T-helper 17 cell (primary cell): ENCODE measurements at regions not wholly inside any gene's neighbourhood (a gene's known extent, or its start where the extent isn't known, plus 50 kb on each side); places are given as distances from the start of the nearest gene placed in this dataset.

Experiments
- ATAC-seq: fragments of 150-1000 bp; cut with Tn5 transposase; 2 replicates; pipeline ENCODE4 v1.10.0; 2021; ENCODE audit warnings: mild to moderate bottlenecking, moderate library complexity
- DNase-seq, 3 donors: peaks; one replicate each; pipeline versions ENCODE4 v3.0.0 to v3.0.0-alpha.2; 2020 to 2021
- H3K9me3 ChIP-seq: one replicate; pipeline ENCODE4 v1.7.0; 2013; ENCODE audit warnings: low read length, mild to moderate bottlenecking; ENCODE audit not compliant: control insufficient read depth, poor library complexity, severe bottlenecking
- H3K27ac Mint-ChIP-seq: one replicate; pipeline ENCODE4 v1.8.0; 2022; ENCODE audit warnings: mild to moderate bottlenecking, moderate library complexity, mixed read lengths
- H3K27me3 Mint-ChIP-seq: one replicate; pipeline ENCODE4 v1.8.0; 2022; ENCODE audit warnings: mixed read lengths
- H3K36me3 Mint-ChIP-seq: one replicate; pipeline ENCODE4 v1.8.0; 2022; ENCODE audit warnings: low read depth, mixed read lengths
- H3K4me1 Mint-ChIP-seq: one replicate; pipeline ENCODE4 v1.8.0; 2022; ENCODE audit warnings: mild to moderate bottlenecking, mixed read lengths
- H3K4me3 Mint-ChIP-seq: one replicate; pipeline ENCODE4 v1.8.0; 2022; ENCODE audit warnings: mild to moderate bottlenecking, moderate library complexity, mixed read lengths

- H3K27ac Mint-ChIP-seq = no peak overlapping the region
- no peak for DNase-seq
- H3K9me3 ChIP-seq = peaks cover 3% of the 10 kb centered on the region
- ATAC-seq = no peak
- no peak overlapping the region for H3K4me3 Mint-ChIP-seq
- no peaks in the 10 kb centered on the region for H3K4me1 Mint-ChIP-seq
- no peaks in the 10 kb centered on the region for H3K27me3 Mint-ChIP-seq
- no peaks in the 10 kb centered on the region for H3K36me3 Mint-ChIP-seq
Observed at GRCh38 chr16:35195173-35195863, 1735.9 kb downstream of the TP53TG3F start.

DNA sequence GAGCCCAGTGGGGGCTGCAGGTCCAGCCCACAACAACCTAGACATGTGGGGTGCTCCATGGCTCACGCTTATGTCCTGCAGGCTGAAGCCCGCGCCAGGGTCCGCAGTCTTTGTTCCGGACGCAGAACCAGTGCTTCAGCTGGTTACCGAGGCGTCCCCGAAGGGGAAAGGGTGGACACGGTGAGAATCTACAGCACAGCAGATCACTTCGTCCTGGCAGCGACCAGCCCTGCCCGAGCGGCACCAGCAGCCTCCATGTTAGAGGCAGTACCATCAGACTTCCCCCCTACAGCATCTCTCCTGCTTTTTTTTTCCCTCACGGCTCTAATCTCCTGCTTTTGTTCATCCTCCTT lies 1736.4 kb downstream of the TP53TG3F start:
- peaks cover 3% of the 10 kb centered on the region for H3K9me3 ChIP-seq
- ATAC-seq = no peak
- DNase-seq = no peak
- no peak overlapping the region for H3K27ac Mint-ChIP-seq
- no peaks in the 10 kb centered on the region for H3K4me1 Mint-ChIP-seq
- H3K4me3 Mint-ChIP-seq = no peak overlapping the region
- H3K27me3 Mint-ChIP-seq = no peaks in the 10 kb centered on the region
- H3K36me3 Mint-ChIP-seq = no peaks in the 10 kb centered on the region

GRCh38 chr16:35196313-35196712 lies 1736.9 kb downstream of the TP53TG3F start:
- ATAC-seq = no peak
- Mint-ChIP-seq H3K27ac (no peak overlapping the region), H3K4me1 (no peaks in the 10 kb centered on the region), H3K36me3 (no peaks in the 10 kb centered on the region), H3K4me3 (no peak overlapping the region), H3K27me3 (no peaks in the 10 kb centered on the region)
- no peak for DNase-seq
- peaks cover 3% of the 10 kb centered on the region for H3K9me3 ChIP-seq

DNA sequence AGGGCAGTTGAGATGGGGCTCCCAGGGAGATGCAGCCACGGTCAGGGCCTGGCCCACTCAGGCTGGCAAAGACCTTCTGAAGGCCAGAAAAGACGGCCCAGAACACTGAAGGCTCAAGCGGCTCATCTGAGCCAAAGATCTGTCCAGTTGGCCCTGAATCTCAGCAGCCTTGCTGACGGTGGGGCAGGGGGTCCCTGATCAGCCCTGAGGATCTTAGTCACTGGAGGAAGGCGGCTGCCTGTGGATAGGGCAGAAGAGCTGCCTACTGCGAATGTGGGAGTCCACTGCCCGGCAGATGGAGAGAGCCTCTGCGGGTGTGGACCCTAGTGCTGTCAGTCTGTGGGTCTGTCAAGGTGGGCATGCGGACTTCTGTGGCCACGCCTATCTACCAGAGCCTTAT lies 1738.2 kb downstream of the TP53TG3F start:
- no peaks in the 10 kb centered on the region for H3K27me3 Mint-ChIP-seq
- no peak for ATAC-seq
- H3K4me3 Mint-ChIP-seq = no peak overlapping the region
- DNase-seq = no peak
- no peaks in the 10 kb centered on the region for H3K4me1 Mint-ChIP-seq
- no peak overlapping the region for H3K27ac Mint-ChIP-seq
- H3K9me3 ChIP-seq = peaks cover 3% of the 10 kb centered on the region
- H3K36me3 Mint-ChIP-seq = no peaks in the 10 kb centered on the region

GRCh38 chr16:35198223-35199199 lies 1739.1 kb downstream of the TP53TG3F start:
- no peaks in the 10 kb centered on the region for H3K4me1 Mint-ChIP-seq
- peaks cover 3% of the 10 kb centered on the region for H3K9me3 ChIP-seq
- H3K4me3 Mint-ChIP-seq = no peak overlapping the region
- ATAC-seq (no peak), DNase-seq (no peak)
- no peaks in the 10 kb centered on the region for H3K27me3 Mint-ChIP-seq
- H3K27ac Mint-ChIP-seq = no peak overlapping the region
- no peaks in the 10 kb centered on the region for H3K36me3 Mint-ChIP-seq

DNA sequence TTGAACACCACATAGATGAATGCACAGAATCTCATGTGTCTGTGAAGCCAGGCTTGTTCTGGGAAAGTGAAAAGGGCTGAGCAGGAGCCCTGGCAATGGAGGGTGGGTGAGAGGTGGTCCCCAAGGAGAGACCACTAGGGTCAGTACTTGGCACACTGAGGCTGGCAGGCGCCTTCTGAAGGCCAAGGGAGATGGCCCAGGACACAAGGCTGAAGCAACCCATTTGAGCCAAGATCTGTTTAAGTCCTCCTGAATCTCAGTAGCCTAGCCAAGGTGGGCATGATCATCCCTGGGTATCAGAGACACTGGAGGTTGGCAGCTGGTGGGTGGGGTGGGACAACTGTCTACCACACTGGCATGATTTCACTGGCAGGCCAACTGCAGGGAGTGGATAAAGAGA lies 1741.2 kb downstream of the TP53TG3F start:
- no peak overlapping the region for H3K27ac Mint-ChIP-seq
- H3K9me3 ChIP-seq = peaks cover 3% of the 10 kb centered on the region
- H3K4me1 Mint-ChIP-seq = no peaks in the 10 kb centered on the region
- no peak overlapping the region for H3K4me3 Mint-ChIP-seq
- ATAC-seq (no peak), DNase-seq (no peak)
- no peaks in the 10 kb centered on the region for H3K36me3 Mint-ChIP-seq
- H3K27me3 Mint-ChIP-seq = no peaks in the 10 kb centered on the region

DNA sequence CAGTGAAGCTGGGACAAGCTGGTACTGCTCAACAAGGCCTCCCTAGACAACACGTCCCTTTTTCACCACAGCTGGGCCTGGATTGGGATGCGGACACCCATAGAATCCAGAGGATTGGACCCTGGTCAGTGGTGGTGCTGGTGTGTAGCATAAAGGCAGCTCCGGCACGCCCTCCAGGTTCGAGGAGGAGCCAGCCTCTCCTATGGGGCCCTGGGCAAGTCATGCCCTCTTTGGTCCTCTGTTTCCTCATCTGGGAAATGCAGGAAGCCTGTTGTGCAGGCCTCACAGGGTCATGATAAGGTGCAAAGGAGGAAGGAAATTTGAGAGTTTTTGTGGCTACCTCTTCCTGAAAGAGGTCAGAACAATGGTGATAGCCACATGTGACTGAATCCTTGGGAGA lies 1741.7 kb downstream of the TP53TG3F start:
- Mint-ChIP-seq H3K4me1 (no peaks in the 10 kb centered on the region), H3K36me3 (no peaks in the 10 kb centered on the region), H3K27ac (no peak overlapping the region), H3K27me3 (no peaks in the 10 kb centered on the region), H3K4me3 (no peak overlapping the region)
- ATAC-seq (no peak), DNase-seq (no peak)
- peaks cover 3% of the 10 kb centered on the region for H3K9me3 ChIP-seq

GRCh38 chr16:35203636-35204035 lies 1744.2 kb downstream of the TP53TG3F start:
- H3K4me1 Mint-ChIP-seq = no peaks in the 10 kb centered on the region
- H3K9me3 ChIP-seq = no peaks in the 10 kb centered on the region
- H3K4me3 Mint-ChIP-seq = no peak overlapping the region
- DNase-seq (no peak), ATAC-seq (no peak)
- no peak overlapping the region for H3K27ac Mint-ChIP-seq
- no peaks in the 10 kb centered on the region for H3K36me3 Mint-ChIP-seq
- no peaks in the 10 kb centered on the region for H3K27me3 Mint-ChIP-seq

DNA sequence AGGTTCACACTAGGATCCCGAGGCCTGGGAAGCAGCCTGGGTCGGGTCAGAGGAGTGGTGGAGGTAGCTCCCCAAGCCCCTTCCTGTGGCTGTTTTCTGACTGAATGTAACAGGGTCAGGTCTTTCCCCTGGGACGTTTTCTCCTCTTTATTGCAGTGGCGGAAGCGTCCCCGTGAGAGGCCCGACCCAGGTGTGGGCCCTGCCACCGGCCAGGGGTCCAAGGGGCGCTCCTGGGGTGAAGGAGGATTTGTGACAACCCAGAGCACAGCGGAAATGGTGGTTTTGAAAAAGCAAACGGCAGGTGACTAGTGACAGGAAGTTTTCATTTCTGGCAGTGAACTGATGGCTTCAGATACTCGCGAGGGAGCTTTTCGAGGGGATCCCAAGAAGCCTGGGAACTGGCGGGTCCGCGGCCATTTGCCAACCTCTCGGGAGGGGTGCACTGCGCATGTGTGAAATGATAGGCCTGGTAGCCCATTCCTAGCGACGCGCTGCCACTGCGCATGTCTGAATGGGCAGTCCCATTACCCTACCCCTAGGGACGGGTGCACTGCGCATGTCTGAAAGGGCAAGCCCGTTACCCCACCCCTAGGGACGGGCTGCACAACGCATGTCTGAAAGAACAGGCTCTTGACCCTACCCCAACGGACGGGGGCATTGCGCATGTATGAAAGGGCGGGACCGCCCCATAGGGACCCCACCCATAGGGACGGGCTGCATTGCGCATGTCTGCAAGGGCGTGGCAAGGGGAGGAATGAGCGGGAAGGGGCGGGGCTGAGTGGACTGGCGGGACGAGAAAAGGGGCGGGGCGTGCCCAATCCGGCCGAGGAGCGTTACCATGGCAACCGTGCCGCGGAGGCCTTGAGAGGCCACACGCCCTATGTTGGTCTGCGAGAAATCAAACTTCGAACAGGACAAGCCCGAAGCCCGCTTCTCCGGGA lies 1747.9 kb downstream of the TP53TG3F start:
- Mint-ChIP-seq H3K4me3 (no peak overlapping the region), H3K4me1 (no peaks in the 10 kb centered on the region), H3K36me3 (no peaks in the 10 kb centered on the region), H3K27me3 (no peaks in the 10 kb centered on the region), H3K27ac (no peak overlapping the region)
- ATAC-seq = no peak
- H3K9me3 ChIP-seq = no peaks in the 10 kb centered on the region
- no peak for DNase-seq

- no peaks in the 10 kb centered on the region for H3K27me3 Mint-ChIP-seq
- DNase-seq (no peak), ATAC-seq (no peak)
- no peaks in the 10 kb centered on the region for H3K9me3 ChIP-seq
- H3K4me1 Mint-ChIP-seq = no peaks in the 10 kb centered on the region
- no peak overlapping the region for H3K27ac Mint-ChIP-seq
- H3K4me3 Mint-ChIP-seq = no peak overlapping the region
- no peaks in the 10 kb centered on the region for H3K36me3 Mint-ChIP-seq
Observed at GRCh38 chr16:35208001-35208935, 1748.9 kb downstream of the TP53TG3F start.

DNA sequence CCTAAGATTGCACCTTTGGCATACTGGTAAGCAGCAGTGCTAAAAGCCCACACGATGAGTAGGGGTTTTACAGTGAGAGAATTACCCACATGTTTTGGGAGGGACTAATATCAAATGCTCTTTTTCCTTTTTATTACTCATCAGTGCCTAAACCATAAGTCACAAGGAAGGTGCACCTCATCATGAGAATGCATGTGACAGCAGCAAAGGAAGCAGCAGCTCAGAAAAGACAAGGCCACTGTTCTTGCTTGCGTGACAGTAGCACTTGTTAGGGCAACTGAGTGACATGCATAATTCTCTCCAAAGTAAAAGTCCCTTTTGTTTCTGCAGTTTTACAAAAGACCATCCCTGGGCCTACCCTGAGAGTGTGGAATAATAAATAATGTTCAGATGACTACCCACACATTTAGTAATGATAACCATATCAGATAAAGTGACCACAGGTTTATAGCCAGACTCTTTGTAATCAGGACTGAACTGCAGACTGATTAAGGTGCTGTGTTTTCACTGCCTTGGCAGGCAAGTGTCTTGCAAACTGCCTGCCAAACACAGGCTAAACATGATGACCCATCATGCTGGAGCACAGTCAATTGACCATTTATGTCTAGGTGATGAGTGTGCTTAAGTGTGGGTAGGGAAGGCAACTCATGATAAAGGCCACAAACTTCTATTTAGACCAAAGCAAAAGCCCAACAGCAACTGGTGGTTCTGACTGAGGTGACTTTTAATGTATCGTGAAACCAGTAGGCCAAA lies 1751.4 kb downstream of the TP53TG3F start:
- Mint-ChIP-seq H3K36me3 (no peaks in the 10 kb centered on the region), H3K27me3 (no peaks in the 10 kb centered on the region), H3K4me1 (no peaks in the 10 kb centered on the region), H3K27ac (no peak overlapping the region), H3K4me3 (no peak overlapping the region)
- no peak for DNase-seq
- no peaks in the 10 kb centered on the region for H3K9me3 ChIP-seq
- no peak for ATAC-seq

DNA sequence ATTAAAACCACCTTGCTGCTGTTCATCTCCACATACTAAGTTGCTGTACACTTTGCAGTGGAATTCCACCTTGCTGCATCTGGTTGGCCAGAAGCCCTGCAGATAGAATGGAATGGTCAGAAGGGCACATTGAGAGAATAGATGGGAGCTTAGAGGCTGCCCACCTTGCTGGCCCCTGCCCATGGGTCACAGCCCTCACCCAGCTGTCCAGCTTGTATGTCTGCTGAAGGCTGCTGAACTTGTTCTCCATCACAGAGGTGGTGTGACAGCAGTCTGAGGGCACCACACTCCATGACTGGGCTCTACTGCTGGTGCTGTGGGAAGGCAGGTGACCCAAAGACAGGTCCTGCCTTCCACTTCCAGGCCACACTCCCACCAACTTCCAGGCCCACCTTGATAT lies 1755.4 kb downstream of the TP53TG3F start:
- H3K9me3 ChIP-seq = no peaks in the 10 kb centered on the region
- no peak overlapping the region for H3K27ac Mint-ChIP-seq
- ATAC-seq = no peak

More for the DNA sequence above, 1755.4 kb downstream of the TP53TG3F start:
- no peaks in the 10 kb centered on the region for H3K27me3 Mint-ChIP-seq
- H3K4me1 Mint-ChIP-seq = no peaks in the 10 kb centered on the region
- no peaks in the 10 kb centered on the region for H3K36me3 Mint-ChIP-seq
- H3K4me3 Mint-ChIP-seq = no peak overlapping the region
- no peak for DNase-seq
